ENCODE measurements at regions not wholly inside any gene's neighbourhood (a gene's known extent, or its start where the extent isn't known, plus 50 kb on each side); places are given as distances from the start of the nearest gene placed in this dataset.

- no peak for TF ChIP-seq TCF7L2 (IDR thresholded peaks at IDR 0.05; ENCODE audit: borderline replicate concordance, extremely low read depth, insufficient read depth, insufficient read length)
- no peak for TF ChIP-seq POLR2AphosphoS5 (IDR thresholded peaks at IDR 0.05; ENCODE audit: low read depth, low read length)
- no peak for TF ChIP-seq SRF (IDR thresholded peaks at IDR 0.05; ENCODE audit: low read depth)
- TF ChIP-seq RAD21 (IDR thresholded peaks at IDR 0.05; ENCODE audit: low read depth), result no peak
- TF ChIP-seq JUND (IDR thresholded peaks at IDR 0.05), result no peak
- no peak for TF ChIP-seq FOSL1 (IDR thresholded peaks at IDR 0.05; ENCODE audit: low read depth)
- no peak for TF ChIP-seq EZH2 (IDR thresholded peaks at IDR 0.05)
- no peak for TF ChIP-seq CTCF (IDR thresholded peaks at IDR 0.05 in 2 of 3, conservative IDR thresholded peaks at IDR 0.05 in 1 of 3; ENCODE audit: borderline replicate concordance in 1 of 3, insufficient read depth in 1 of 3, low read depth in 2 of 3, low read length in 2 of 3)
- TF ChIP-seq EGR1 (IDR thresholded peaks at IDR 0.05; ENCODE audit: low read depth), result no peak
- TF ChIP-seq ZNF274 (IDR thresholded peaks at IDR 0.05; ENCODE audit: low read depth, low read length), result no peak
- TF ChIP-seq REST (IDR thresholded peaks at IDR 0.05; ENCODE audit: low read depth), result no peak
- no peak for TF ChIP-seq POLR2A (IDR thresholded peaks at IDR 0.05; ENCODE audit: borderline replicate concordance, extremely low read depth, insufficient read depth, insufficient read length)
- TF ChIP-seq ZBTB33 (IDR thresholded peaks at IDR 0.05; ENCODE audit: extremely low read depth, insufficient replicate concordance, low read length), result no peak
- TF ChIP-seq CBX3 (IDR thresholded peaks at IDR 0.05; ENCODE audit: low read depth), result no peak
- H3K27me3 ChIP-seq (ENCODE audit: insufficient read depth, low read length), result peaks cover 44% of the 10 kb centered on the region
- no peaks in the 10 kb centered on the region for H3K4me1 ChIP-seq (ENCODE audit: control insufficient read depth in 1 of 2, insufficient read depth in 2 of 2, low read length in 2 of 2)
- BruUV-seq (replicated peaks), result no TSS peak
- no peaks in the 10 kb centered on the region for H4K20me1 ChIP-seq (ENCODE audit: insufficient read depth)
- H3K9me3 ChIP-seq (ENCODE audit: control insufficient read depth in 1 of 2, insufficient read depth in 1 of 2, low read depth in 1 of 2, low read length in 2 of 2), result no peaks in the 10 kb centered on the region
- no peak overlapping the region for H3K9ac ChIP-seq (ENCODE audit: low read length)
- ChIA-PET CTCF (no interaction called here), RAD21 (ENCODE audit: low non-redundant PET in 1 of 2, low total read pairs in 2 of 2, uncharacterized antibody in 2 of 2, unreplicated experiment in 2 of 2) (no interaction called here), POLR2A (no interaction called here)
- intact Hi-C loops (cut with micrococcal nuclease), result no loop called here
- no peak overlapping the region for H2AFZ ChIP-seq (ENCODE audit: low read depth, low read length, poor library complexity, severe bottlenecking)
- DNase-seq (ENCODE audit: low read depth, low spot score) (no peak), ATAC-seq (no peak)
- no peaks in the 10 kb centered on the region for H3K79me2 ChIP-seq (ENCODE audit: insufficient read depth, low read length)
- H3K36me3 ChIP-seq (ENCODE audit: control insufficient read depth in 1 of 2, insufficient read depth in 2 of 2, low read length in 2 of 2), result no peaks in the 10 kb centered on the region
- no peak overlapping the region for H3K4me3 ChIP-seq (replicated peaks in 1 of 2; ENCODE audit: low read depth in 1 of 2, low read length in 2 of 2)
- no peaks in the 10 kb centered on the region for H3K9me2 ChIP-seq (ENCODE audit: insufficient read depth)
- H3K4me2 ChIP-seq (ENCODE audit: low read length), result no peak overlapping the region
- no peak overlapping the region for H3K27ac ChIP-seq (ENCODE audit: low read depth, low read length)
Observed at GRCh38 chr1:37237948-37238347, 203.6 kb upstream of the GRIK3 start.

Data from HCT116 (cell line).